H9 (cell line): ENCODE measurements at regions not wholly inside any gene's neighbourhood (a gene's known extent, or its start where the extent isn't known, plus 50 kb on each side); places are given as distances from the start of the nearest gene placed in this dataset.
A peak's percentile ranks its signal among the peaks of the same experiment; 100 is the strongest.

ENCODE experiments used
- DNase-seq: peaks from one replicate; pipeline ENCODE4 v3.0.0-alpha.2; 2017
- H2AFZ ChIP-seq: one replicate; pipeline ENCODE4 v1.6.1; 2013; ENCODE audit warnings: mild to moderate bottlenecking, low read length, control low read depth, moderate library complexity
- H2AK5ac ChIP-seq: 2 replicates; pipeline ENCODE4 v1.6.1; 2013; ENCODE audit warnings: low read length, control low read depth, mixed read lengths; ENCODE audit not compliant: insufficient read length
- H2BK120ac ChIP-seq: one replicate; pipeline ENCODE4 v1.6.1; 2013; ENCODE audit warnings: low read depth, mild to moderate bottlenecking, low read length, control low read depth, inconsistent platforms; ENCODE audit not compliant: poor library complexity, severe bottlenecking
- H2BK12ac ChIP-seq: 2 replicates; pipeline ENCODE4 v1.6.1; 2013; ENCODE audit warnings: low read length, control low read depth, mixed read lengths, low read depth; ENCODE audit not compliant: insufficient read length
- H2BK15ac ChIP-seq: 2 replicates; pipeline ENCODE4 v1.6.1; 2013; ENCODE audit warnings: low read depth, low read length, control low read depth
- H2BK20ac ChIP-seq: one replicate; pipeline ENCODE4 v1.6.1; 2013; ENCODE audit warnings: low read depth, mild to moderate bottlenecking, low read length, control low read depth, inconsistent platforms; ENCODE audit not compliant: poor library complexity, severe bottlenecking
- H2BK5ac ChIP-seq: 2 replicates; pipeline ENCODE4 v1.6.1; 2013; ENCODE audit warnings: low read length, control low read depth, mixed read lengths; ENCODE audit not compliant: insufficient read length
- H3K14ac ChIP-seq: 2 replicates; pipeline ENCODE4 v1.6.1; 2013; ENCODE audit warnings: low read length, control low read depth; ENCODE audit not compliant: insufficient read depth
- H3K18ac ChIP-seq: 2 replicates; pipeline ENCODE4 v1.6.1; 2013; ENCODE audit warnings: low read depth, mild to moderate bottlenecking, mixed read lengths, low read length, control low read depth; ENCODE audit not compliant: insufficient read length
- H3K23ac ChIP-seq: 2 replicates; pipeline ENCODE4 v1.6.1; 2013; ENCODE audit warnings: low read length, control low read depth, mixed read lengths, low read depth; ENCODE audit not compliant: insufficient read length
- H3K23me2 ChIP-seq: 2 replicates; pipeline ENCODE4 v1.6.1; 2013; ENCODE audit warnings: low read depth, mild to moderate bottlenecking, mixed read lengths, low read length, control low read depth; ENCODE audit not compliant: insufficient read length, poor library complexity, severe bottlenecking
- H3K27ac ChIP-seq: 2 replicates; pipeline ENCODE4 v1.5.1; 2013; ENCODE audit warnings: low read length, control low read depth, mixed read lengths, low read depth; ENCODE audit not compliant: insufficient read length
- H3K27me3 ChIP-seq: 2 replicates; pipeline ENCODE4 v1.6.1; 2013; ENCODE audit warnings: low read length, control low read depth, inconsistent platforms; ENCODE audit not compliant: insufficient read depth
- H3K4ac ChIP-seq: 2 replicates; pipeline ENCODE4 v1.6.1; 2013; ENCODE audit warnings: low read depth, mild to moderate bottlenecking, control low read depth, inconsistent platforms, low read length, moderate library complexity
- H3K4me1 ChIP-seq: 2 replicates; pipeline ENCODE4 v1.6.1; 2013; ENCODE audit warnings: low read length, control low read depth, inconsistent platforms; ENCODE audit not compliant: insufficient read depth
- H3K4me2 ChIP-seq: 2 replicates; pipeline ENCODE4 v1.6.1; 2013; ENCODE audit warnings: low read length, control low read depth, mixed read lengths; ENCODE audit not compliant: insufficient read length, insufficient read depth
- H3K56ac ChIP-seq: 2 replicates; pipeline ENCODE4 v1.6.1; 2013; ENCODE audit warnings: low read depth, mild to moderate bottlenecking, mixed read lengths, low read length, control low read depth; ENCODE audit not compliant: insufficient read length
- H3K79me1 ChIP-seq: 2 replicates; pipeline ENCODE4 v1.6.1; 2013; ENCODE audit warnings: low read depth, mild to moderate bottlenecking, moderate library complexity, low read length, control low read depth, inconsistent platforms; ENCODE audit not compliant: insufficient read depth, poor library complexity, severe bottlenecking
- H3K79me2 ChIP-seq: 2 replicates; pipeline ENCODE4 v1.6.1; 2013; ENCODE audit warnings: low read length, control low read depth, inconsistent platforms; ENCODE audit not compliant: insufficient read depth
- H3K9ac ChIP-seq: 2 replicates; pipeline ENCODE4 v1.6.1; 2013; ENCODE audit warnings: low read length, control low read depth, mixed read lengths; ENCODE audit not compliant: insufficient read length; ENCODE audit errors: extremely low read depth
- H3K9me3 ChIP-seq: one replicate; pipeline ENCODE4 v1.6.1; 2013; ENCODE audit warnings: low read depth, low read length, inconsistent platforms; ENCODE audit not compliant: control insufficient read depth
- H3T11ph ChIP-seq: one replicate; pipeline ENCODE4 v1.6.1; 2013; ENCODE audit warnings: mild to moderate bottlenecking, low read length, control low read depth, inconsistent platforms
- H4K20me1 ChIP-seq: one replicate; pipeline ENCODE4 v1.6.1; 2013; ENCODE audit not compliant: control insufficient read depth, insufficient read length, insufficient read depth
- H4K5ac ChIP-seq: 2 replicates; pipeline ENCODE4 v1.6.1; 2013; ENCODE audit warnings: low read depth, mild to moderate bottlenecking, mixed read lengths, low read length, control low read depth; ENCODE audit not compliant: insufficient read length
- H4K8ac ChIP-seq: replicated peaks from 2 replicates; pipeline ENCODE4 v1.6.1; 2013; ENCODE audit warnings: low read length, control low read depth, mixed read lengths, low read depth; ENCODE audit not compliant: insufficient read length
- H4K91ac ChIP-seq: 2 replicates; pipeline ENCODE4 v1.6.1; 2013; ENCODE audit warnings: low read depth, mild to moderate bottlenecking, moderate library complexity, mixed read lengths, low read length, control low read depth; ENCODE audit not compliant: insufficient read length
- H3K27ac Mint-ChIP-seq, 3 experiments: 2 replicates in 2 of 3; 3 replicates in 1 of 3; pipeline ENCODE4 v1.8.0; 2020 to 2021; ENCODE audit warnings: mixed read lengths in 3 of 3, mild to moderate bottlenecking in 1 of 3, moderate library complexity in 1 of 3
- H3K27me3 Mint-ChIP-seq: 2 replicates; pipeline ENCODE4 v1.8.0; 2021; ENCODE audit warnings: low read depth, mild to moderate bottlenecking, moderate library complexity, mixed read lengths
- H3K36me3 Mint-ChIP-seq, 3 experiments: 2 replicates in 2 of 3; 3 replicates in 1 of 3; pipeline ENCODE4 v1.8.0; 2020 to 2021; ENCODE audit warnings: low read depth in 3 of 3, mixed read lengths in 3 of 3; ENCODE audit not compliant: insufficient read depth in 1 of 3
- H3K4me1 Mint-ChIP-seq, 2 experiments: 2 replicates each; pipeline ENCODE4 v1.8.0; 2020; ENCODE audit warnings: mixed read lengths in 2 of 2
- H3K4me3 Mint-ChIP-seq, 2 experiments: 2 replicates in 1 of 2; 3 replicates in 1 of 2; pipeline ENCODE4 v1.8.0; 2020 to 2021; ENCODE audit warnings: mild to moderate bottlenecking in 2 of 2, mixed read lengths in 2 of 2, moderate library complexity in 1 of 2
- H3K9me3 Mint-ChIP-seq, 2 experiments: 2 replicates in 1 of 2; 3 replicates in 1 of 2; pipeline ENCODE4 v1.8.0; 2020; ENCODE audit warnings: mild to moderate bottlenecking in 2 of 2, mixed read lengths in 2 of 2, moderate library complexity in 1 of 2
- WGBS: extraction: QIAGEN DNeasy Blood & Tissue Kit; methylation state at CpG from one replicate; pipeline ENCODE4 v1.1.7; 2013; ENCODE audit warnings: missing lambda C conversion rate, low lambda C conversion rate, mixed read lengths; ENCODE audit not compliant: insufficient read length; ENCODE audit errors: extremely low coverage; 5-methylcytosine and 5-hydroxymethylcytosine counted together
- TF ChIP-seq, protein P1 (sequence below): fragments of 200-600 bp; sonication (generic); conservative IDR thresholded peaks from 3 replicates; pipeline ENCODE4 v1.8.0; 2021; ENCODE audit warnings: antibody characterized with exemption, mild to moderate bottlenecking

DNA sequence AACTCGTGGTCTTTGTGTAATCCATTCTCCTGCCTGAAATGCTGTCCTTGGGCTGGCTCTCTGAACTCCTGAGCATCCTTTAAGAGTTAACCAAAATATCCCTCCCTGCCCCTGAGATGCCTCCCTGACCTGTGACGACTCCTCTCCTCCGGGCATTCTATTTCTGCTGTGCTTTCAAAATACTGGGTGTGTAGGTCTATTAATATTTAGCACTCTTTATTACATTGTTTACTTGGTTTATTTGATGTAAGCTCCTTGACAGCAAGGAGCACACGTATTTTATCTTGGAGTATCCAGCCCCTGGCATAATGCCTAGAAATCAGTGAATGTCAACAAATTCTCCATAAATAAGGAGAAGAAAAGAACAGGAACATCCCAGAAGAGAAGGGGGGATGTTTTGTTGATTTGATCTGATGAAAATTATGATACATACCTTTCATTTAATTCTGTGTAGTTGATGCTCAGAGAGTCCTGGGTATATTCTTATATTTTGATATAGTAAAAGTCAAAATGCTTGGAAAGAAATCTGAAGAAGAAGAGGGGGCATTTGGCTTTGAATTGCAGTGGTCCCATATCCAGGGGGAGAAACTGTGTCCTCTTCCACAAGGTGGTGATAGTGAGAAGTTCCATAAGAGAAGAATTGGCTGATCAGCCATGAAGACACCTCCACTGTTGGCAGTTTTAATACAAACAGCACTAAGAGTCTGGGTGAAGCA is 107.7 kb upstream of the MPP7 start:
- H3K4me1 Mint-ChIP-seq, result no peaks in the 10 kb centered on the region
- Histone ChIP-seq H4K5ac (no peak overlapping the region), H2BK12ac (no peak overlapping the region), H3K4me1 (no peaks in the 10 kb centered on the region), H2BK5ac (no peak overlapping the region), H3K27me3 (no peaks in the 10 kb centered on the region), H3K79me2 (no peaks in the 10 kb centered on the region), H3K23ac (no peak overlapping the region), H3K14ac (no peak overlapping the region), H3K79me1 (no peaks in the 10 kb centered on the region), H2BK15ac (no peak overlapping the region), H3K18ac (no peak overlapping the region), H3K23me2 (no peaks in the 10 kb centered on the region), H3K9me3 (no peaks in the 10 kb centered on the region), H2AFZ (no peak overlapping the region), H4K91ac (no peak overlapping the region), H2BK120ac (no peak overlapping the region), H3K56ac (no peak overlapping the region), H3K9ac (no peak overlapping the region), H2BK20ac (no peak overlapping the region), H3T11ph (no peak overlapping the region), H3K4ac (no peak overlapping the region), H3K27ac (no peak overlapping the region), H4K20me1 (no peaks in the 10 kb centered on the region), H2AK5ac (no peak overlapping the region), H3K4me2 (no peak overlapping the region), H4K8ac (no peak overlapping the region)
- TF ChIP-seq, protein P1, sequence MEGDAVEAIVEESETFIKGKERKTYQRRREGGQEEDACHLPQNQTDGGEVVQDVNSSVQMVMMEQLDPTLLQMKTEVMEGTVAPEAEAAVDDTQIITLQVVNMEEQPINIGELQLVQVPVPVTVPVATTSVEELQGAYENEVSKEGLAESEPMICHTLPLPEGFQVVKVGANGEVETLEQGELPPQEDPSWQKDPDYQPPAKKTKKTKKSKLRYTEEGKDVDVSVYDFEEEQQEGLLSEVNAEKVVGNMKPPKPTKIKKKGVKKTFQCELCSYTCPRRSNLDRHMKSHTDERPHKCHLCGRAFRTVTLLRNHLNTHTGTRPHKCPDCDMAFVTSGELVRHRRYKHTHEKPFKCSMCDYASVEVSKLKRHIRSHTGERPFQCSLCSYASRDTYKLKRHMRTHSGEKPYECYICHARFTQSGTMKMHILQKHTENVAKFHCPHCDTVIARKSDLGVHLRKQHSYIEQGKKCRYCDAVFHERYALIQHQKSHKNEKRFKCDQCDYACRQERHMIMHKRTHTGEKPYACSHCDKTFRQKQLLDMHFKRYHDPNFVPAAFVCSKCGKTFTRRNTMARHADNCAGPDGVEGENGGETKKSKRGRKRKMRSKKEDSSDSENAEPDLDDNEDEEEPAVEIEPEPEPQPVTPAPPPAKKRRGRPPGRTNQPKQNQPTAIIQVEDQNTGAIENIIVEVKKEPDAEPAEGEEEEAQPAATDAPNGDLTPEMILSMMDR, result peak; percentile 63
- H3K27ac Mint-ChIP-seq, result no peak overlapping the region
- no peak overlapping the region for H3K4me3 Mint-ChIP-seq
- peaks cover 1 to 15% (median 5%) of the 10 kb centered on the region in 3 experiments; a peak in 5 of 7 replicates for H3K36me3 Mint-ChIP-seq
- no CpG with 5 or more reads among the region's 4 CpGs for WGBS
- peaks cover 6% of the 10 kb centered on the region for H3K27me3 Mint-ChIP-seq
- H3K9me3 Mint-ChIP-seq, result peaks cover 14 to 16% of the 10 kb centered on the region in 2 experiments; a peak in 4 of 5 replicates
- DNase-seq, result no peak
